Thoracic aorta (tissue), 2 donors: ENCODE measurements at regions not wholly inside any gene's neighbourhood (a gene's known extent, or its start where the extent isn't known, plus 50 kb on each side); places are given as distances from the start of the nearest gene placed in this dataset.

Experiments
- ATAC-seq: fragments of 150-250 bp; one replicate; pipeline ENCODE4 v1.8.0; 2017; ENCODE audit warnings: low read depth; ENCODE audit not compliant: insufficient number of reproducible peaks, low FRiP score
- DNase-seq: peaks from one replicate; pipeline ENCODE4 v3.0.0-alpha.2; 2020; ENCODE audit warnings: low spot score
- H3K27ac ChIP-seq, 2 donors: fragments of 200-600 bp; sonication (generic); 1 replicate in 1 of 2; 2 replicates in 1 of 2; pipeline ENCODE4 v1.5.1; 2016; ENCODE audit warnings: mild to moderate bottlenecking in 2 of 2, moderate library complexity in 2 of 2
- H3K27me3 ChIP-seq: fragments of 200-600 bp; sonication (generic); replicated peaks from 2 replicates; pipeline ENCODE4 v1.6.0; 2016; ENCODE audit warnings: mild to moderate bottlenecking; ENCODE audit not compliant: insufficient read depth
- H3K36me3 ChIP-seq: fragments of 200-600 bp; sonication (generic); one replicate; pipeline ENCODE4 v1.5.1; 2016
- H3K4me1 ChIP-seq, 2 donors: fragments of 200-600 bp; sonication (generic); 1 replicate in 1 of 2; 2 replicates in 1 of 2; pipeline versions ENCODE4 v1.5.1 to v1.6.0; 2016; ENCODE audit warnings: low read depth in 2 of 2, mild to moderate bottlenecking in 1 of 2; ENCODE audit not compliant: control insufficient read depth in 1 of 2
- H3K4me3 ChIP-seq: fragments of 200-600 bp; sonication (generic); 2 replicates; pipeline ENCODE4 v1.5.1; 2016; ENCODE audit warnings: mild to moderate bottlenecking
- H3K9me3 ChIP-seq: fragments of 200-600 bp; sonication (generic); 2 replicates; pipeline ENCODE4 v1.5.1; 2016
- CTCF ChIP-seq: fragments of 200-600 bp; sonication (generic); IDR thresholded peaks from one replicate; pipeline ENCODE4 v1.5.1; 2019; ENCODE audit warnings: antibody characterized with exemption

- H3K27me3 ChIP-seq = no peaks in the 10 kb centered on the region
- H3K36me3 ChIP-seq = no peaks in the 10 kb centered on the region
- no peak overlapping the region for H3K27ac ChIP-seq
- no peaks in the 10 kb centered on the region for H3K9me3 ChIP-seq
- TF ChIP-seq CTCF = no peak
- ATAC-seq (no peak), DNase-seq (no peak)
- H3K4me1 ChIP-seq = no peaks in the 10 kb centered on the region
- H3K4me3 ChIP-seq = no peak overlapping the region
These were observed 374.0 kb downstream of the TNS3 start for GRCh38 chr7:47207956-47208355.

- no peaks in the 10 kb centered on the region for H3K9me3 ChIP-seq
- H3K4me3 ChIP-seq = no peak overlapping the region
- H3K36me3 ChIP-seq = no peaks in the 10 kb centered on the region
- H3K27me3 ChIP-seq = no peaks in the 10 kb centered on the region
- H3K27ac ChIP-seq = no peak overlapping the region
- H3K4me1 ChIP-seq = no peaks in the 10 kb centered on the region
- no peak for TF ChIP-seq CTCF
- DNase-seq = no peak
- no peak for ATAC-seq
These were observed 377.2 kb downstream of the TNS3 start for GRCh38 chr7:47204709-47205108.

GRCh38 chr7:47202146-47202783 is 379.6 kb downstream of the TNS3 start:
- Histone ChIP-seq H3K27ac (no peak overlapping the region), H3K4me3 (no peak overlapping the region), H3K4me1 (no peaks in the 10 kb centered on the region), H3K36me3 (no peaks in the 10 kb centered on the region), H3K27me3 (no peaks in the 10 kb centered on the region), H3K9me3 (no peaks in the 10 kb centered on the region)
- no peak for TF ChIP-seq CTCF
- DNase-seq (no peak), ATAC-seq (no peak)

- ATAC-seq = no peak
- no peak for DNase-seq
- no peaks in the 10 kb centered on the region for H3K36me3 ChIP-seq
- H3K27me3 ChIP-seq = no peaks in the 10 kb centered on the region
- H3K4me3 ChIP-seq = no peak overlapping the region
- peaks cover 0 to 8% of the 10 kb centered on the region in 2 donors for H3K4me1 ChIP-seq
- no peak overlapping the region for H3K27ac ChIP-seq
- no peak for TF ChIP-seq CTCF
- no peaks in the 10 kb centered on the region for H3K9me3 ChIP-seq
These were observed 383.8 kb downstream of the TNS3 start for GRCh38 chr7:47198159-47198558.

- Histone ChIP-seq H3K27me3 (no peaks in the 10 kb centered on the region), H3K4me1 (peaks cover 0 to 8% of the 10 kb centered on the region in 2 donors), H3K4me3 (no peak overlapping the region), H3K27ac (no peak overlapping the region), H3K9me3 (no peaks in the 10 kb centered on the region), H3K36me3 (no peaks in the 10 kb centered on the region)
- ATAC-seq = no peak
- DNase-seq = no peak
- no peak for TF ChIP-seq CTCF
These were observed 384.4 kb downstream of the TNS3 start for GRCh38 chr7:47197486-47197885.
